ENCODE measurements at regions not wholly inside any gene's neighbourhood (a gene's known extent, or its start where the extent isn't known, plus 50 kb on each side); places are given as distances from the start of the nearest gene placed in this dataset.
A peak's percentile ranks its signal among the peaks of the same experiment; 100 is the strongest.

GRCh38 chr14:34214961-34215360, 247.1 kb downstream of the SPTSSA start:
- Histone ChIP-seq H3K9me3 (no peaks in the 10 kb centered on the region), H3K4me3 (no peak overlapping the region), H3K4me1 (no peaks in the 10 kb centered on the region), H3K27me3 (no peaks in the 10 kb centered on the region), H3K27ac (no peak overlapping the region), H3K36me3 (no peaks in the 10 kb centered on the region)
- WGBS, 2 donors = 79 to 89% methylated on average over 5 of the region's 5 CpGs
- FAIRE-seq (no peak), DNase-seq (no peak), ATAC-seq (no peak)
- TF ChIP-seq, protein P1, sequence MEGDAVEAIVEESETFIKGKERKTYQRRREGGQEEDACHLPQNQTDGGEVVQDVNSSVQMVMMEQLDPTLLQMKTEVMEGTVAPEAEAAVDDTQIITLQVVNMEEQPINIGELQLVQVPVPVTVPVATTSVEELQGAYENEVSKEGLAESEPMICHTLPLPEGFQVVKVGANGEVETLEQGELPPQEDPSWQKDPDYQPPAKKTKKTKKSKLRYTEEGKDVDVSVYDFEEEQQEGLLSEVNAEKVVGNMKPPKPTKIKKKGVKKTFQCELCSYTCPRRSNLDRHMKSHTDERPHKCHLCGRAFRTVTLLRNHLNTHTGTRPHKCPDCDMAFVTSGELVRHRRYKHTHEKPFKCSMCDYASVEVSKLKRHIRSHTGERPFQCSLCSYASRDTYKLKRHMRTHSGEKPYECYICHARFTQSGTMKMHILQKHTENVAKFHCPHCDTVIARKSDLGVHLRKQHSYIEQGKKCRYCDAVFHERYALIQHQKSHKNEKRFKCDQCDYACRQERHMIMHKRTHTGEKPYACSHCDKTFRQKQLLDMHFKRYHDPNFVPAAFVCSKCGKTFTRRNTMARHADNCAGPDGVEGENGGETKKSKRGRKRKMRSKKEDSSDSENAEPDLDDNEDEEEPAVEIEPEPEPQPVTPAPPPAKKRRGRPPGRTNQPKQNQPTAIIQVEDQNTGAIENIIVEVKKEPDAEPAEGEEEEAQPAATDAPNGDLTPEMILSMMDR (IDR thresholded peaks at IDR 0.05) = no peak
- intact Hi-C loops (cut with DNase I) = no loop called here

DNA sequence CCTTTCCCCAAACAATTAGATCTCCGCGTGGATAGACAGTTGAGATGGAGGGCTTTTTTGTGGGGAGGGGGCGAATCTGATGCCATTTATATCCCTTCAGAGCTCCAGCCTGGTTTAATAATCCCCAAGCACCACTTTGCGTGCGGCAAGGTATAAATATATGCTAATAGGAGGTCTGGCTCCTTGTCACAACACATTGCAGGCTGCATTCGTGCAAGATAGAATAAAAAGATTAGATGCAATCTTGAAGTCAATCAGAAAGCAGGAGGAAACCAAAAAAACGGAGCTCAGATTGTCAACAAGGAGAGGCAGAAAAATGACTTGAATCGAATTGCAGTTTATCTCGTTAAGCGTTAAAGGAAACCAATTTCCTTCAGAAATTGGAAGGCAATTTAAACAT, 248.7 kb downstream of the SPTSSA start:
- FAIRE-seq (no peak), ATAC-seq (no peak), DNase-seq (no peak)
- 67 to 75% methylated on average over 10 of the region's 10 CpGs for WGBS, 2 donors
- Histone ChIP-seq H3K9me3 (no peaks in the 10 kb centered on the region), H3K27me3 (no peaks in the 10 kb centered on the region), H3K36me3 (no peaks in the 10 kb centered on the region), H3K4me1 (no peaks in the 10 kb centered on the region), H3K27ac (no peak overlapping the region), H3K4me3 (no peak overlapping the region)
- intact Hi-C loops (cut with DNase I) = no loop called here
- TF ChIP-seq, protein P1 (IDR thresholded peaks at IDR 0.05) = no peak

DNA sequence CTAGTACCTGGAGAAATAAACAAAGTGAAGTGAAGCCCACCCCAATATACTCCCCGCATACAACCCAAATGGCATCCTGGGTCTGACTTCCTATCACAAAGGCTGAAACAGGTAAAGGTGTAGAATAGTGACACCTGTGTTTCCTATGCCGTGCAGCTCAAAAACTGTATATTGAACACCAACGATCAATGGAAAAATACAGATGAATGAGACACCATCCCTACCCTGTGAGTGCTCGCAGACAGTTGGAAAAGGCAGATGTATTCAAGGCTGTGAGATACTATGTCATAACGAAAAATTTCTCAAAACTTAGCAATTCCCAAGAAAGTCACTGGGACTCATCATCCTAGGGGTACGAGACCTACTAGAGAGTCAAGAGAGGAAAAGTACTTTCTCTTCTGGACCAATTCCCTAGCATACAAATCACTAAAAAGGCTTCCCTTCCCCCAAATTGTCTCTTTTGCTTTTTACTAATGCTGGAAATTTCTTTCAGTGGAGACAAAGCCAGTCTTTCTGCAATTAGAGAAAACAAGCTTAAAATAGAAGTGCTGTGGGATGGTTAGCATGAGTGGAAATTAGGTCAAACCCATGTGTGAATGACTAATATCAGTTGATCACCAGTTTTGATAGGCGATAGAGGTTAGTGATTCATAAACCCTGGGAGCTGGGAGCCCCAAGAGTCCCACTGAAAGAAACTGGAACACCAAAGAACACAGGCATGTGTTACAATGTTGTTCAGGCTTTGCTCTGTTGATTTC, 249.7 kb downstream of the SPTSSA start:
- intact Hi-C loops (cut with DNase I) = no loop called here
- TF ChIP-seq, protein P1 (IDR thresholded peaks at IDR 0.05) = no peak
- DNase-seq = no peak
- Histone ChIP-seq H3K4me1 (no peaks in the 10 kb centered on the region), H3K36me3 (no peaks in the 10 kb centered on the region), H3K9me3 (no peaks in the 10 kb centered on the region), H3K4me3 (no peak overlapping the region), H3K27ac (no peak overlapping the region), H3K27me3 (no peaks in the 10 kb centered on the region)
- WGBS, 2 donors = 71 to 79% methylated on average over 7 of the region's 7 CpGs
- ATAC-seq = peak in 1 of 4 donors; percentile 43
- FAIRE-seq = no peak

- no peaks in the 10 kb centered on the region for H3K9me3 ChIP-seq
- no peak overlapping the region for H3K27ac ChIP-seq
- H3K4me3 ChIP-seq = no peak overlapping the region
- no peaks in the 10 kb centered on the region for H3K27me3 ChIP-seq
- peak in 1 of 4 donors; percentile 28 for ATAC-seq
- WGBS, 2 donors = 70 to 79% methylated on average over 3 of the region's 3 CpGs
- no peaks in the 10 kb centered on the region for H3K36me3 ChIP-seq
- no peak for FAIRE-seq
- TF ChIP-seq, protein P1 (IDR thresholded peaks at IDR 0.05) = no peak
- intact Hi-C loops (cut with DNase I) = no loop called here
- H3K4me1 ChIP-seq = no peaks in the 10 kb centered on the region
- DNase-seq = no peak
These were observed 250.3 kb downstream of the SPTSSA start for GRCh38 chr14:34211732-34212131.

- Histone ChIP-seq H3K27me3 (no peaks in the 10 kb centered on the region), H3K4me3 (no peak overlapping the region), H3K9me3 (no peaks in the 10 kb centered on the region), H3K4me1 (no peaks in the 10 kb centered on the region), H3K36me3 (no peaks in the 10 kb centered on the region), H3K27ac (no peak overlapping the region)
- no peak for ATAC-seq
- 51 to 60% methylated on average over 3 of the region's 3 CpGs for WGBS, 2 donors
- no peak for DNase-seq
- intact Hi-C loops (cut with DNase I) = no loop called here
- TF ChIP-seq, protein P1 (IDR thresholded peaks at IDR 0.05) = no peak
- no peak for FAIRE-seq
These were observed 253.5 kb downstream of the SPTSSA start for GRCh38 chr14:34208532-34208931.

All from pancreas (tissue), 10 donors.